Stimulated activated CD8-positive, alpha-beta memory T cell treated with anti-CD3 and anti-CD28 coated beads, Interleukin-12 subunit alpha, Interleukin-12 subunit beta, amount 100 ng/mL, for 24 hours (primary cell): ENCODE measurements at regions not wholly inside any gene's neighbourhood (a gene's known extent, or its start where the extent isn't known, plus 50 kb on each side); places are given as distances from the start of the nearest gene placed in this dataset.

ENCODE experiments used
- DNase-seq: peaks from one replicate; pipeline ENCODE4 v3.0.0-alpha.2; 2020; ENCODE audit errors: extremely low read depth

- DNase-seq, result no peak
Measured at GRCh38 chr4:128488055-128488705, 200.6 kb upstream of the PGRMC2 start.

- DNase-seq, result no peak
Measured at GRCh38 chr4:128484896-128485295, 197.3 kb upstream of the PGRMC2 start.

DNA sequence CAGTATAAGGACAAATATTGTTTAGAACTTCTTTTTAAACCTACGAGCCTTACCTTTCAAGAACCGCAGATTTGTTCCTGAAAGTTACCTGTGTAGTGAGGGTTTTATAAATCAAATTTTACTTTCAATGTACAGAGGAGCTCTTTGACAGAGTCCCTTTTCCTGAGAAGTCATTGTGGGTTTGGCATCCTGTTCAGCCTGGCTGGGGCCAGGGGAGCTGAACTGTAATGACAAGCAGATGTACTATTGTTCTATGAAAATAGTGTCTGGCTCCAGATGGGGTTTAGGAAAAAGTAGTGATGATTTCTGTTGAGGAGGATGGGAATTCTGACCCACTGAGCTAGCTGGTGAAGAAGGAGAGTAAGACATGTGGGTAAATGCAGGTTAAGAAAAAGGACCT lies 196.2 kb upstream of the PGRMC2 start:
- DNase-seq, result no peak

GRCh38 chr4:128483041-128483440 lies 195.4 kb upstream of the PGRMC2 start:
- no peak for DNase-seq

GRCh38 chr4:128481752-128482480 lies 194.3 kb upstream of the PGRMC2 start:
- DNase-seq, result no peak

DNA sequence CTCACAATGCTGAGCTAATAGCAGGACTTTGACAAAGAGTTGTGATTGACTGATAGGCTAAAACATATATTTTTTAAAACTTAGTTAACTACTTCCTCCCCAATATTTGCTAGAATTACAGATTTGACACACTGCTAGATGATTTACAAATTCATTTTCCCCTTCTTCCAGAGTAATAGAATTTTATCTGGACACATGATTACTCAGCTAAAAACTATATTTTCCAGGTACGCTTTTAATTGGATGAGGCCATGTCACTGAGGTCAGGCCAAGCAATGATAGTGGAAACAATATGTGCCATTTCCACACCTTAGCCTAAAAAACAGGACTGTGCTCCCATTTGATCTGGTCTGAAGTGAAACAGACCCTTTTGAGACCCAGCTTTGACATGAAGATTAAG lies 193.3 kb upstream of the PGRMC2 start:
- DNase-seq, result no peak

DNA sequence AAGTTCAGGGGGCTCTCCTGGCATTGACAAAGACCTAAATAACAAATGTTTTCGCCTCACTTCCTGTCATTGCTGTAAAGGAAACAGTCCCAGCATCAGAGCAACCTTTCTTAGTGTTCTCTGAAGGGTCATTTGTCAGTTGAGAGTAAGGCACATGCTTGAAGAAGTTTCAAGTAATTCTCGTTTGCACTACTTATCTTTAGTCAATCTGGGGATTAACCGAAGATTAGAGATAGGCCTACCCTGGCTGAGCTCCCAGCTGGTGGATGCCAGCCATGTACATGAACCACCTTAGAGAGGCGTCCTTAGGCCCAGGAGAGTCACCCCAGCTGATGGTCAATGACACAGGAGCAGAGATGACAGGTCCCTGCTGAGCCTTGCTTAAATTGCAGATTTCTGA lies 189.9 kb upstream of the PGRMC2 start:
- no peak for DNase-seq

DNA sequence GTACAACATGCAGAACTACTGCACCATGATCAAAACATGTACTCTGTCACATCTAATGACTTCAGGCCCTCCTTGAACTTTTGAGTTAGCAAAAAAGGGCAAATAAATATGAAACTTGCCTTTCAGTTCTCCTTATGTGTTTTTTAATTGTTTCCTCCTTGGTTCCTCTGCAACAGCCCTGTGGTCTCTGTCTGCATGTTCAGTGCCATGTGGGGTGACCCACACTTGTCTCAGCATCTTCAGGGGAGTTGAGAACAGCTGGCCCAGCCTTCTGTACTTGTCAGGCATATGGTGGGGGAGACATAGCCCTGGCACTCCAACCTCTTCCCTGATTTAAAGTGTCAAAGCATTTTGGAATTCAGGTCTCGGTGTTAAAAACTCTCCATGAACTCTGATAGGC lies 188.0 kb upstream of the PGRMC2 start:
- no peak for DNase-seq

DNA sequence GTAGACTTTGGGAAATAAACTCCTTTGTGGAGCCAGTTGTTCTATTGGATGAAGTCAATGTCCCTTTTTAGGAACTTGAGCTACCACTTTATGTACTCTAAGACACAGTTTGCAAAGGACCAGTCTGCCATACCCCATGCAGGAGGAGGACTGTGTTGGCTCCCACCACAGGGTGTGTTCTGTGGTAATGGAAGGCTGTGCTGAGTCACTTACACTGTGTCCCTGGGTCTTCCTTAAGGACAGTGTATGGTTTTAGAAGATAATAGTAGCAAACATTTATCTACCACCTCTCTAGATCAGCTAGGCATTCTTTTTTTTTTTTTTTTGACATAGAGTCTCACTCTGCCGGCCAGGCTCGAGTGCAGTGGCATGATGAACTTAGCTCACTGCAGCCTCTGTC lies 184.0 kb upstream of the PGRMC2 start:
- DNase-seq, result no peak

GRCh38 chr4:128470492-128471053 lies 183.0 kb upstream of the PGRMC2 start:
- DNase-seq, result no peak

GRCh38 chr4:128468123-128468989 lies 180.7 kb upstream of the PGRMC2 start:
- no peak for DNase-seq

DNA sequence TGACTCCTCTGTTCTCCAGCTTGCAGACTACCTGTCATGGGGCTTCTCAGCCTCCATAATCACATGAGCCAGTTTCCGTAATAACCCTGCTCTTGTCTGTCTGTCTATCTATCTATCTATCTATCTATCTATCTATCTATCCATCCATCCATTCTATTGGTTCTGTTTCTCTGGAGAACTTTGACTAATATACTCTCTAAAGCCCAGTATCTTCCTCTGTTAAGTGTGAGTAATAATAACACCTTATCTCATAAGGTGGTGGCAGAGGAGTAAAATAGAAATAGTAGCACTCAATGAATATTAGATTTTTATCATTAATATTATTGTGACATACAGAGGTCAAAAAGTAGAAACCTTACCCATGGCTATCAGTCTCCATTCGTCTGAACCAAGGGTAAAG lies 177.9 kb upstream of the PGRMC2 start:
- DNase-seq, result no peak

GRCh38 chr4:128463006-128463405 lies 175.4 kb upstream of the PGRMC2 start:
- no peak for DNase-seq

- no peak for DNase-seq
Measured at GRCh38 chr4:128462103-128462783, 174.6 kb upstream of the PGRMC2 start.

GRCh38 chr4:128461291-128462102 lies 173.9 kb upstream of the PGRMC2 start:
- no peak for DNase-seq

DNA sequence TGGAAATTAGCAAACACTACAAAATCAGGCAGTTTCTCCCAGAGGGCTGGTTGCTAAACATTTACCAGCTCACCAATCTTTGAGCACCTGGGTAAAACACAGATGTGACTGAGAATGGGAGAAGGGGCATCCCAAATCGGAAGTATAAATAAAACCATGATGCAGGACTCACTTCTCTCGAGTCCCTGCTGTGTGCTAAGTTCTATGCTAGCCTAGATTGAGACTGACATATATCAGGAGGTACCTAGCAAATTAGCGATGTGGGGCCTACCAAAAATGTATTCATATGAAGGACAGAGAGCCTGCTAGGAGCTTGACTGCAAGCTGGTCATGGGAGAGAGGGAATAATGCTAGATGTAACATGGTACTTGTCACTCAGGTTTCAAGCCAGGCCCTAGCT lies 171.9 kb upstream of the PGRMC2 start:
- DNase-seq, result no peak

DNA sequence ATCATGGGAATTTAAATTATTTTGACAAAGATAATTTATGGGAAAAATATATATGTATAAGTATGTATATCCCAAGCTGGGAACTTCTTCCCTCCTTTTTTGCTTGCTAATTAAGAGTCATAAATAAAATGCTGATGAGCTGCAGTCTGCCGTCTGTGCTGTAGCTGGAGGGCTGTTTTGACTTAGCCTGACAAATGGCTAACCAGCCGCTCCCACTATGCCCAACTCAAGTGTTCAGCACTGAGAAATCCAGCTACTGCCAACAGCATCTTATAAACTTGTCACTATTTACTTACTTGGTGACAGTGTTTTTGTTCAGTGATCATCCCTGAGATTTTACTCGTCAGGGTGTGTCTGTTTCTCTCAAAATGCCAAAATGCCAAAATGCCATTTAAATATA lies 171.2 kb upstream of the PGRMC2 start:
- DNase-seq, result no peak

GRCh38 chr4:128457726-128458125 lies 170.1 kb upstream of the PGRMC2 start:
- no peak for DNase-seq

GRCh38 chr4:128456171-128456570 lies 168.6 kb upstream of the PGRMC2 start:
- no peak for DNase-seq

GRCh38 chr4:128455480-128455879 lies 167.9 kb upstream of the PGRMC2 start:
- DNase-seq, result no peak

- DNase-seq, result no peak
Measured at GRCh38 chr4:128454881-128455280, 167.3 kb upstream of the PGRMC2 start.
